Kidney tubule cell (primary cell): ENCODE measurements at regions not wholly inside any gene's neighbourhood (a gene's known extent, or its start where the extent isn't known, plus 50 kb on each side); places are given as distances from the start of the nearest gene placed in this dataset.
"Not testable (repeated sequence)": the region's sequence is repeated elsewhere in the genome, so short reads cannot be mapped to it uniquely, and the experiment has no call there.

ENCODE experiments used
- DNase-seq: peaks from one replicate; pipeline ENCODE4 v3.0.0-alpha.2; 2018; ENCODE audit warnings: low spot score

DNA sequence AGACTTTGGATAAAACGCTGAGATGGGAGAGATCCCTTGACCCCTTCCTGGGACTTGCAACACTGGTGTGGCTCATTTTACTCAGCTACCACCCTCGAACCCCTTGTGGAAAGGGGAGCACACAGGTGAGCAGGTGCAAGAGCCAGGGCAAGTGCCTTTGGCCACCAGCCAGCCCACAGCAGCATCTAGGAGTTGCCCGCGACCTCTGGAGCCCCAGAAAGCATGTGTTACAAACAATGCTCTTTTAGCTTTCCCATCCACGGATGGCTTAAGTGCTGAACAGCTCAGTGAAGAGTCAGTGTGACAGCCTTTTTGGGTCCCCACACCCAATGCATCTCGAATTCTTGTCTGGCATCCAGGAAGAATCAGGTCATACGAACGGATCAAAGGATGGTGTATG lies 197.8 kb downstream of the MEMO1 start:
- DNase-seq = no peak

GRCh38 chr2:31812051-31812798 lies 198.6 kb downstream of the MEMO1 start:
- peak; percentile 33 for DNase-seq

DNA sequence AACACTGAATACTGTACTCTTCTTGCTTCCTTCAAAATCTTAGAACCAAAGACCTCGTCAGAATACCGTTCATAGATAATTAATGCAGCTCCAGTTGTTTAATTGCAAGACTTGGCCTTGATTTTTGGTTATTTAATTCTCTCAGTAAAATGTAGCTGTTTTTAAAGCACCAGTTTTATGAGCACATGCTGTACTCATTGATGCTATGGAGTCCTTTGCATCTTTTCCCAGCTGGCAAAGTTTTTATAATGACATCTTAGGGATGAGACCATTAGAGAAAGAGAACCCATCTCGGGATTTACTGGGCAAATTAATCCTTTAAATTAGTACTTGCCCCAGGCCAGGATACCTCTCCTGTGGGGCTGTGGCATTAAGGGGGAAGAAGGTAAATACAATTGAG lies 199.3 kb downstream of the MEMO1 start:
- no peak for DNase-seq

DNA sequence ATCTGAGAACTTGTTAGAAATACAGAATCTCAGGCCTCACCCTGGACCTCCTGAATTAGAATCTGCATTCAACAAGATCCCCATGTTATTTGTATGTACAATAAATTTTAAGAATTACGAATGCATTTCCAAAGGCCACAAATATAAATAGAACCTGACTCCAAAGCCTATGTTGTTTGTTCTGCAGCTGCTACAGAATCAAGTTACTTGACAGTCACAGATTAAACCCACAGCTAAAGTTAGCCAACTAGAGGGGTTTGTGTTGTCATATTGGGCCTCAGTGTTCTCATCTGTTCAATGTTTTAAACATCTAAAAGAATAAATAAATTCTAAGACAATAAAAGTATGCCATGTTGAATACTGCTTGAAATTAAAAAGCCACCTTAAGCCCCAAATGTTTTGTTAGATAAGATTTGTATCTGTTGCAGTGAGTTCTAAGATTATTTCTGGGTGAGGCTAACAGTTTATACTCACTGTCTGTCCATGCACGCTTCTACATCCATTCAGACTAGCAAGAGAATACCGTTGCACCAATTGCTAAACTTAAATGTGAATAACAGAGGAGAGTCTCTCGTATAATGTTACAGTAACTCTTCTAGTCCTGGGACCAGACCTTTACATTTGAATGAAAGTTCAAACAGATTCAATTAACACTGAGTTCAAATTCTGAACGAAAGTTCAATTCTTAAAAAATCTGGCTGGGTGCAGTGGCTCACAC lies 200.4 kb downstream of the MEMO1 start:
- DNase-seq = no peak

- no peak for DNase-seq
Measured at GRCh38 chr2:31805688-31806087, 205.1 kb downstream of the MEMO1 start.

GRCh38 chr2:31803481-31804153 lies 207.2 kb downstream of the MEMO1 start:
- not testable (repeated sequence) for DNase-seq

GRCh38 chr2:31802711-31803110 lies 208.1 kb downstream of the MEMO1 start:
- DNase-seq = no peak

DNA sequence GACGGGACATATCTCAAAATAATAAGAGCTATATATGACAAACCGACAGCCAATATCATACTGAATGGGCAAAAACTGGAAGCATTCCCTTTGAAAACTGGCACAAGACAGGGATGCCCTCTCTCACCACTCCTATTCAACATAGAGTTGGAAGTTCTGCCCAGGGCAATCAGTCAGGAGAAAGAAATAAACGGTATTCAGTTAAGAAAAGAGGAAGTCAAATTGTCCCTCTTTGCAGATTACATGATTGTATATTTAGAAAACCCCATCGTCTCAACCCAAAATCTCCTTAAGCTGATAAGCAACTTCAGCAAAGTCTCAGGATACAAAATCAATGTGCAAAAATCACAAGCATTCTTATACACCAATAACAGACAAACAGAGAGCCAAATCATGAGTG lies 211.5 kb downstream of the MEMO1 start:
- DNase-seq = not testable (repeated sequence)

GRCh38 chr2:31788273-31788672 lies 207.5 kb upstream of the SRD5A2 start:
- DNase-seq = no peak

DNA sequence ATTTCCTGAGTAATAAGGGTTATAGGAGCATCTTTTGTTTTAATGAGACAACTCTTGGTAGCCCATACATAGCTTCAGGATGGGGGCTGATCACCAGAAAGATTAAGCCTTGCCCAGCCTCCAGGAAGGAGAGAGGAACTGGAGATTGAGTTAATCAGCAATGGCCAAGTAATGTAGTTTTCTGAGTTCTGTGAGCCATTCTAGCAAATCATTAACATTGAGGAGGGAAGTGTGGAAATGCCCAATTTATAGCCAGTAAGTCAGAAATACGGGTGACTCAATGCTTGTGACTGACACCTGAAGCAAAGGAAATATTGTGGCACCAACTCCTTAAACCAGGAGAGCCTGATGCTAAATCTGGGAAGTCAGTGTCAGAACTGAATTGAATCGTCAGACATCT lies 205.1 kb upstream of the SRD5A2 start:
- peak; percentile 95 for DNase-seq

DNA sequence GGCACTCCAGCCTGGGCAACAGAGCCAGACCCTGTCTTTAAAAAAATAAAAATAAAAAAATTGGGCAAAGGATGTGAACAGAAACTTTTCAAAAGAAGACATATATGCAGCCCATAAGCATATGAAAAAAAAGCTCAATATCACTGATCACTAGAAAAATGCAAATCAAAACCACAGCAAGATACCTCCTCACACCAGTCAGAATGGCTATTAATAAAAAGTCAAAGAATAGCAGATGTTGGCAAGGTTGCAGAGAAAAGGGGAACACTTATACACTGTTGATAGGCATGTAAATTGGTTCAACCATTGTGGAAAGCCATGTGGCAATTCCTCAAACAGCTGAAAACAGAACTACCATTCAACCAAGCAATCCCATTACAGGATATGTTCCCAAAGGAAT lies 204.1 kb upstream of the SRD5A2 start:
- DNase-seq = no peak

- not testable (repeated sequence) for DNase-seq
Measured at GRCh38 chr2:31783446-31784091, 202.8 kb upstream of the SRD5A2 start.

DNA sequence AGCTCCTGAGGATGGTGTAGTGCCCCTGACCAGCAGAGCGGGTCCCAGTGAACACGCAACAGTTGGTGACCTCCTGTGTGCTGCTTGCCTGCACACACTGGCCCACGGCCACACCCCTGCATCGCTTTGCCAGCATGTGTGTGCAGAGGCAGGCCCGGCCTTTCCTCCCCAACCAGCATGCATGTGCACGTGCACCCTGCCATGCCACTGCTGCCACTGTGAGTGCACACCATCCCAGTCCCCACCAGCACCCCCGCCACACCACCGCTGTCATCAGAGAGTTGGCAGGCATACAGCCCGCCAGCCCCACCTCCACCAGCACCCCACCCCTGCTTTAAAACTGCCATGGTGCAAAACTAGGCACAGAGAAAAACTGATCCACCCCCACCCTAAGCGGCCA lies 197.4 kb upstream of the SRD5A2 start:
- no peak for DNase-seq

GRCh38 chr2:31770741-31771140 lies 190.0 kb upstream of the SRD5A2 start:
- DNase-seq = no peak

- peak; percentile 30 for DNase-seq
Measured at GRCh38 chr2:31765078-31765945, 184.6 kb upstream of the SRD5A2 start.

DNA sequence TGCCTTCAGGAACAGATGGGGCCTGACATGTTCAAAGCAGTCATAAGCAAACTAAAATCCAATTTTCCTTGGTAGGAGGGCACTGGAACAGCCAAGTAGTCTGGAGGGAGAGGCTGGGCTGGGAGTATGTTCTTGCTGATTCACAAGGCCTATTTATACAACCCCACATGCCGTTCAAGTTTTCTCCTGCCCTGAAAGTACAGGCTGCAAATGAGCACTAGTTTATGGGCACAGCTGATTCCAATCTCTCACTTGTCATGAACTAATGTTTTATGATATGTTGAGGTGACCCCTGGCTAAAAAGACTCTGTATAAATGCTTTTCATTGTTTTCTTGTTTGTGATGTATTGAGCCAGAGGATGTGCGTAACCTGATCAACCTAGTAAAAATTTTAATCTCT lies 183.4 kb upstream of the SRD5A2 start:
- no peak for DNase-seq

DNA sequence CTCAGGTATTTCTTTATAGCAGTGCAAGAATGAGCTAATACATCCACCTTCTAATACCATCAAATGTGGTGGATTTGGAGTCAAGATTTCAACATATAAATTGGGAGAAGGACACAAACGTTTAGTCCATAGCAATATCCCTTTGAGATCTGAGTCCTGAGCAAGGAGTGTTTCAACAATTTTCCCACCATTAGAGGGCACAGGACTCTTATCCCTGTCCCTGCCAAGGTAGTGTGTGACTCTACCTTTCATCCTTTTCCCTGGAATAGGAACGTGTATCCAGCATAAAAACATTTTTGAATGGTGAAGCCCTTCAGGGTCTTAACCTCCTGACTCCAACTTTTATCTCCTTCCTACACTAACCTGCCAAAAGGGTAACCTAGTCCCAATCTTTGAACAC lies 181.3 kb upstream of the SRD5A2 start:
- DNase-seq = no peak

DNA sequence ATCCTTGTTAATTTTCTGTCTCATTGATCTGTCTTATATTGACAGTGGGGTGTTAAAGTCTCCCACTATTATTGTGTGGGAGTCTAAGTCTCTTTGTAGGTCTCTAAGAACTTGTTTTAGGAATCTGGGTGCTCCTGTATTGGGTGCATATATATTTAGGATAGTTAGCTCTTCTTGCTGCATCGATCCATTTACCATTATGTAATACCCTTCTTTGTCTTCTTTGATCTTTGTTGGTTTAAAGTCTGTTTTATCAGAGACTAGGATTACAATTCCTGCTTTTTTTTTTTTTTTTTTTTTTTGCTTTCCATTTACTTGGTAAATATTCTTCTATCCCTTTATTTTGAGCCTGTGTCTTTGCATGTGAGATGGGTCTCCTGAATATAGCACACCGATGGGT lies 176.6 kb upstream of the SRD5A2 start:
- not testable (repeated sequence) for DNase-seq

- not testable (repeated sequence) for DNase-seq
Measured at GRCh38 chr2:31748746-31749145, 168.0 kb upstream of the SRD5A2 start.

DNA sequence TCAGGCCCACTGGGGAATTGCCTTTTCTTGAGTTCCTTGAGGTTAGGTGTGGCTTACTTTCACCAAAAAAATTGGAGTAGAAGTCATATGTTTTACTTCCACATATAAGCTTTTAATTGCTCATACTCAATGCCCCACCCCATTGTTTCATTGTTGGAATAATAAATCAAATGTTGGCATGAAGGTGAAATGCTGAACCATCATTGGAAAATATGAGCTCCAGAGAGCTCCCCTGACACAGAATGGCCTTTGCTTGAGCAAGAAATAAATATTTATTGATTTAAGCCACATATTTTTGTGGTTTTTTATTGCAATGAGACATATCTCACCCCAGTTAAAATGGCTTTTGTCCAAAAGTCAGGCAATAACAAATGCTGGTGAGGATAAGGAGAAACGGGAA lies 167.3 kb upstream of the SRD5A2 start:
- DNase-seq = no peak

DNA sequence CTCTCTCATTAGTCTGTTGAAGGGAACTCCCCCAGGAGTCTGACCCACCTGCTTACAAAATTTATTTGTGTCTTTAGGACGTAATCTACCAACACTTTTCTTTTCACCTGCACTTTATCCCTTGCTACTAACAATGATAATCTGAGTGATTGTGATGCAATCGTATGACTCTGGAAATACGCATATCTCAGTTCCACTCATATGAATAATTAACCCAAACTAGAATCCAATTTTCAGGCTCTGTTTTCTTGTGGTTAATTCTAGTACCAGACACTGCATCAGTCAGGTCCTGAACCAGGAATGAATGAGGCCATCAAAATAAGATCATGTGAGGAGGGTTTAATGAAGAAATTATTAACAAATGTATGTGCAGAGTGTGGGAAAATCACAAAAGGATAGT lies 158.4 kb upstream of the SRD5A2 start:
- DNase-seq = peak; percentile 72
